HG03095 (cell line): ENCODE measurements at regions not wholly inside any gene's neighbourhood (a gene's known extent, or its start where the extent isn't known, plus 50 kb on each side); places are given as distances from the start of the nearest gene placed in this dataset.

Experiments used
- ATAC-seq: cut with Tn5 transposase; IDR thresholded peaks from one replicate; pipeline ENCODE4 v1.9.1; 2021; ENCODE audit warnings: moderate library complexity; ENCODE audit not compliant: unreplicated experiment

GRCh38 chr14:54088271-54088670 is 131.6 kb upstream of the BMP4 start:
- no peak for ATAC-seq

- no peak for ATAC-seq
These were observed 133.6 kb upstream of the BMP4 start for GRCh38 chr14:54090274-54090673.

- no peak for ATAC-seq
These were observed 138.1 kb upstream of the BMP4 start for GRCh38 chr14:54094765-54095164.

- ATAC-seq, result no peak
These were observed 141.9 kb upstream of the BMP4 start for GRCh38 chr14:54098536-54098935.

- ATAC-seq, result no peak
These were observed 145.4 kb upstream of the BMP4 start for GRCh38 chr14:54102051-54102456.

- ATAC-seq, result no peak
These were observed 145.9 kb upstream of the BMP4 start for GRCh38 chr14:54102530-54102929.

- no peak for ATAC-seq
These were observed 148.0 kb upstream of the BMP4 start for GRCh38 chr14:54104601-54105145.

GRCh38 chr14:54105406-54105805 is 148.8 kb upstream of the BMP4 start:
- no peak for ATAC-seq

- no peak for ATAC-seq
These were observed 149.3 kb upstream of the BMP4 start for GRCh38 chr14:54105898-54106297.

GRCh38 chr14:54106661-54107377 is 150.2 kb upstream of the BMP4 start:
- no peak for ATAC-seq

- ATAC-seq, result no peak
These were observed 152.2 kb upstream of the BMP4 start for GRCh38 chr14:54108481-54109471.

GRCh38 chr14:54109521-54110120 is 153.0 kb upstream of the BMP4 start:
- no peak for ATAC-seq

- no peak for ATAC-seq
These were observed 158.3 kb upstream of the BMP4 start for GRCh38 chr14:54114941-54115340.

- ATAC-seq, result no peak
These were observed 159.7 kb upstream of the BMP4 start for GRCh38 chr14:54116198-54116885.

- no peak for ATAC-seq
These were observed 160.3 kb upstream of the BMP4 start for GRCh38 chr14:54116972-54117371.

- no peak for ATAC-seq
These were observed 160.8 kb upstream of the BMP4 start for GRCh38 chr14:54117396-54117795.

GRCh38 chr14:54117924-54118323 is 161.3 kb upstream of the BMP4 start:
- ATAC-seq, result no peak

- no peak for ATAC-seq
These were observed 163.6 kb upstream of the BMP4 start for GRCh38 chr14:54120260-54120659.

- no peak for ATAC-seq
These were observed 164.9 kb upstream of the BMP4 start for GRCh38 chr14:54121466-54122027.

GRCh38 chr14:54123841-54124240 is 167.2 kb upstream of the BMP4 start:
- no peak for ATAC-seq
